Neural crest cell (in vitro differentiated cells): ENCODE measurements at regions not wholly inside any gene's neighbourhood (a gene's known extent, or its start where the extent isn't known, plus 50 kb on each side); places are given as distances from the start of the nearest gene placed in this dataset.

Source experiments
- DNase-seq: peaks from one replicate; pipeline ENCODE4 v3.0.0; 2021; ENCODE audit warnings: low read depth, mixed read lengths, low spot score
- H3K27ac Mint-ChIP-seq: one replicate; pipeline ENCODE4 v1.8.0; 2021; ENCODE audit warnings: mild to moderate bottlenecking, mixed read lengths; ENCODE audit not compliant: unreplicated experiment
- H3K27me3 Mint-ChIP-seq: 2 replicates; pipeline ENCODE4 v1.8.0; 2021; ENCODE audit warnings: low read depth, mild to moderate bottlenecking, mixed read lengths
- H3K36me3 Mint-ChIP-seq: 2 replicates; pipeline ENCODE4 v1.8.0; 2021; ENCODE audit warnings: low read depth, mild to moderate bottlenecking, mixed read lengths
- H3K4me1 Mint-ChIP-seq: 2 replicates; pipeline ENCODE4 v1.8.0; 2021; ENCODE audit warnings: mixed read lengths
- H3K4me3 Mint-ChIP-seq: one replicate; pipeline ENCODE4 v1.8.0; 2021; ENCODE audit warnings: mild to moderate bottlenecking, mixed read lengths
- H3K9me3 Mint-ChIP-seq: 2 replicates; pipeline ENCODE4 v1.8.0; 2021; ENCODE audit warnings: mixed read lengths
- CTCF ChIP-seq: fragments of 200-600 bp; sonication (generic); conservative IDR thresholded peaks from 2 replicates; pipeline ENCODE4 v1.5.0; 2021; ENCODE audit warnings: antibody characterized with exemption, mild to moderate bottlenecking

GRCh38 chr6:164063346-164063745, 648.8 kb downstream of the QKI start:
- H3K9me3 Mint-ChIP-seq = peaks cover 18% of the 10 kb centered on the region
- no peaks in the 10 kb centered on the region for H3K27me3 Mint-ChIP-seq
- no peak overlapping the region for H3K4me3 Mint-ChIP-seq
- no peak overlapping the region for H3K27ac Mint-ChIP-seq
- TF ChIP-seq CTCF = no peak
- no peak for DNase-seq
- H3K36me3 Mint-ChIP-seq = no peaks in the 10 kb centered on the region
- peaks cover 13% of the 10 kb centered on the region for H3K4me1 Mint-ChIP-seq

DNA sequence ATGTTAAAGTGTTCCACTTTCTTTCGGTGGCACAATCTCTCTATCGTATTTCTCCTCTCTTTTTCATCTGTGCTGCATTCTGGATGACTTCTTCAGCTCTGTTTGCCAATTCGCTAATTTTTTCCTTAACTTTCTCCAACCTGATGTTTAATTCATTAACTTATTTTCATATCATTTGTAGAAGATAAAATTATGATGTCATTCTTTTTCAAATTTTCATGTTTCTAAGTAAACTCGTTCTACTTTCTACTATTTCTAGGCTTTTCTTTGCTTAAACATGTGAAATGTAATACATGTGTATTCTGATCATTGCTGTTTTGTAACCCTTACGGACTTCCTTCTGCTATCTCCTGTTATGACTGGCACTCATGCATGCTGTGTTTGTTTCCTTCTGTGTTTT, 648.4 kb downstream of the QKI start:
- Mint-ChIP-seq H3K9me3 (peaks cover 18% of the 10 kb centered on the region), H3K4me3 (no peak overlapping the region), H3K27ac (no peak overlapping the region), H3K36me3 (no peaks in the 10 kb centered on the region), H3K27me3 (no peaks in the 10 kb centered on the region), H3K4me1 (peaks cover 8% of the 10 kb centered on the region)
- no peak for TF ChIP-seq CTCF
- DNase-seq = no peak

DNA sequence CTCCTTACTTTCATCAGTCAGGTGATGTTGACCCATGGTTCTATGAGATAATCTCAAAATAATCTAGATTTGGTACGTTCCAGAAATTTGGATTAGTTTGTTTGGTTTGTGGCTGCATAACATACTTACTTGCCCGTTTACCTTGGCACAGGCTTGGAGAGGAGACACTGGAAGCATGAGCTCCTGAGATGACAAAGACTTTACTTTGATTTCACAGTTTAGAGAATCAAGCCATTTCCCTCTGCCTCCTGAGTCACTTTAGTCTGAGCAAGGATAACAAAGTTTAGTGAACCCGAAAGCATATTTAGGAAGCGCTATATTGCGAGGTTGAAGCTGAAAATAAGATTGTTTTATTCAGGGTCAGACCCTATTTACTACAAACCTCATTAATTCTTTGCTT, 643.4 kb downstream of the QKI start:
- Mint-ChIP-seq H3K4me1 (no peaks in the 10 kb centered on the region), H3K4me3 (no peak overlapping the region), H3K9me3 (peaks cover 12% of the 10 kb centered on the region), H3K27me3 (no peaks in the 10 kb centered on the region), H3K36me3 (no peaks in the 10 kb centered on the region), H3K27ac (no peak overlapping the region)
- DNase-seq = no peak
- TF ChIP-seq CTCF = no peak

- TF ChIP-seq CTCF = no peak
- Mint-ChIP-seq H3K4me1 (no peaks in the 10 kb centered on the region), H3K36me3 (peaks cover 5% of the 10 kb centered on the region), H3K4me3 (no peak overlapping the region), H3K27me3 (no peaks in the 10 kb centered on the region), H3K27ac (peak overlapping the region; percentile 54), H3K9me3 (peaks cover 16% of the 10 kb centered on the region)
- no peak for DNase-seq
These were observed 636.9 kb downstream of the QKI start for GRCh38 chr6:164051427-164051826.

DNA sequence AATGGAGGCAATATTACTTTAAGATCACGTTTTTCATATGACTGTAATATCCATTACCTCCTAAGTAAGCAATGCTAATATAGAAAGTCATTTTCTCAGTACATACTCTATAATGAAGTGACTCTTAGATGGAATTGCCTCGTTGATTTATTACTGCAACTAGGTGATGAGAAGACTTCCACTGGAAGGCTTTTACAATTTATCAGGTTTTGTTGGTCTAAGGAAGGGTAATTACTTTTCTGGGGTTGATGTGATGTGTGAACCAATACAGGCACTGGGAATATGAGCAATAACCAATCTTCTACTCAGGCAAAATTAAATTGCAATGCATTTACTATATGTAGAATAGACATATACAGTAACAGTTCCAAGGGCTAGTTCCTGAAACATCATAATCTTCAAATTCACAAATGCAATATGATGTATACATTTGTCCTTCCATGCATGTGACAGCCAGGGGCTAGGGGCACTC, 635.0 kb downstream of the QKI start:
- DNase-seq = no peak
- no peak overlapping the region for H3K27ac Mint-ChIP-seq
- no peaks in the 10 kb centered on the region for H3K27me3 Mint-ChIP-seq
- H3K9me3 Mint-ChIP-seq = peaks cover 16% of the 10 kb centered on the region
- H3K36me3 Mint-ChIP-seq = peaks cover 9% of the 10 kb centered on the region
- H3K4me3 Mint-ChIP-seq = no peak overlapping the region
- peaks cover 5% of the 10 kb centered on the region for H3K4me1 Mint-ChIP-seq
- no peak for TF ChIP-seq CTCF
